ENCODE measurements at regions not wholly inside any gene's neighbourhood (a gene's known extent, or its start where the extent isn't known, plus 50 kb on each side); places are given as distances from the start of the nearest gene placed in this dataset.

DNA sequence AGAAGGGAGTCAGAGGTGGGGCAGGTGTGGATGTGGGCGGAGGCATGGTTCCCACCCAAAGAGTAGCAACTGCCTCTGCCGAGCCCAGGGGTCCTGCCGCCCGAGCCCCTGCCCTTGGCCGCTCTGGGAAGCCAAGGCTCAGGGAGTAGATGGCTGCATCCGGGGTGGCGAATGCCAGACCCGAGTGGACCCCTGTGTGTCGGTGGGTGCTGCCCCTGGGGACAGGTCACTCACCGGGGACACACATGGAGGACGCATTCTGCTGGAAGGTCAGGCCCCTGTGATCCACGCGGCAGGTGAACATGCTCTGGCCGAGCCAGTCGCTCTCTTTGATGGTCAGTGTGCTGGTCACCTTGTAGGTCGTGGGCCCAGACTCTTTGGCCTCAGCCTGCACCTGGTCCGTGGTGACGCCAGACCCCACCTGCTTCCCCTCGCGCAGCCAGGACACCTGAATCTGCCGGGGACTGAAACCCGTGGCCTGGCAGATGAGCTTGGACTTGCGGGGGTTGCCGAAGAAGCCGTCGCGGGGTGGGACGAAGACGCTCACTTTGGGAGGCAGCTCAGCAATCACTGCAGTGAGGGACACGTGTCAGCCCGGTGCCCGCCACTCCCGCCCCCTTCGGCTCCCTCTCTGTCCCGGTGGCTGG lies 329.0 kb downstream of the TMEM121 start:
- Histone ChIP-seq H2AFZ (no peak overlapping the region), H3K36me3 (ENCODE audit: insufficient read depth) (no peaks in the 10 kb centered on the region), H4K20me1 (replicated peaks; ENCODE audit: insufficient read depth) (no peaks in the 10 kb centered on the region), H3K9me2 (ENCODE audit: insufficient read depth) (no peaks in the 10 kb centered on the region), H3K4me3 (no peak overlapping the region), H3K27ac (ENCODE audit: low read depth) (no peak overlapping the region), H3K79me2 (replicated peaks; ENCODE audit: insufficient read depth) (no peaks in the 10 kb centered on the region), H3F3A (replicated peaks; ENCODE audit: low read depth) (no peaks in the 10 kb centered on the region), H3K4me2 (no peak overlapping the region), H3K27me3 (ENCODE audit: insufficient read depth) (no peaks in the 10 kb centered on the region), H3K4me1 (ENCODE audit: insufficient read depth) (no peaks in the 10 kb centered on the region)
- Mint-ChIP-seq H3K4me1 (no peaks in the 10 kb centered on the region), H3K9me3 (peaks cover 95% of the 10 kb centered on the region), H3K27me3 (ENCODE audit: insufficient read depth, low read depth, poor library complexity) (peaks cover 10% of the 10 kb centered on the region), H3K27ac (no peak overlapping the region), H3K4me3 (no peak overlapping the region), H3K36me3 (ENCODE audit: low read depth) (peaks cover 36% of the 10 kb centered on the region)
- ATAC-seq (no peak), DNase-seq (ENCODE audit: low spot score) (no peak)
- no peak for TF ChIP-seq POLR2AphosphoS5 (IDR thresholded peaks at IDR 0.05; ENCODE audit: low read depth)
- no peak for TF ChIP-seq NANOG (IDR thresholded peaks at IDR 0.05; ENCODE audit: borderline replicate concordance)
- TF ChIP-seq, protein P1, sequence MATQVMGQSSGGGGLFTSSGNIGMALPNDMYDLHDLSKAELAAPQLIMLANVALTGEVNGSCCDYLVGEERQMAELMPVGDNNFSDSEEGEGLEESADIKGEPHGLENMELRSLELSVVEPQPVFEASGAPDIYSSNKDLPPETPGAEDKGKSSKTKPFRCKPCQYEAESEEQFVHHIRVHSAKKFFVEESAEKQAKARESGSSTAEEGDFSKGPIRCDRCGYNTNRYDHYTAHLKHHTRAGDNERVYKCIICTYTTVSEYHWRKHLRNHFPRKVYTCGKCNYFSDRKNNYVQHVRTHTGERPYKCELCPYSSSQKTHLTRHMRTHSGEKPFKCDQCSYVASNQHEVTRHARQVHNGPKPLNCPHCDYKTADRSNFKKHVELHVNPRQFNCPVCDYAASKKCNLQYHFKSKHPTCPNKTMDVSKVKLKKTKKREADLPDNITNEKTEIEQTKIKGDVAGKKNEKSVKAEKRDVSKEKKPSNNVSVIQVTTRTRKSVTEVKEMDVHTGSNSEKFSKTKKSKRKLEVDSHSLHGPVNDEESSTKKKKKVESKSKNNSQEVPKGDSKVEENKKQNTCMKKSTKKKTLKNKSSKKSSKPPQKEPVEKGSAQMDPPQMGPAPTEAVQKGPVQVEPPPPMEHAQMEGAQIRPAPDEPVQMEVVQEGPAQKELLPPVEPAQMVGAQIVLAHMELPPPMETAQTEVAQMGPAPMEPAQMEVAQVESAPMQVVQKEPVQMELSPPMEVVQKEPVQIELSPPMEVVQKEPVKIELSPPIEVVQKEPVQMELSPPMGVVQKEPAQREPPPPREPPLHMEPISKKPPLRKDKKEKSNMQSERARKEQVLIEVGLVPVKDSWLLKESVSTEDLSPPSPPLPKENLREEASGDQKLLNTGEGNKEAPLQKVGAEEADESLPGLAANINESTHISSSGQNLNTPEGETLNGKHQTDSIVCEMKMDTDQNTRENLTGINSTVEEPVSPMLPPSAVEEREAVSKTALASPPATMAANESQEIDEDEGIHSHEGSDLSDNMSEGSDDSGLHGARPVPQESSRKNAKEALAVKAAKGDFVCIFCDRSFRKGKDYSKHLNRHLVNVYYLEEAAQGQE (IDR thresholded peaks at IDR 0.05; ENCODE audit: unreplicated experiment): no peak
- no peak for TF ChIP-seq JUNB (IDR thresholded peaks at IDR 0.05; ENCODE audit: unreplicated experiment)
- TF ChIP-seq EZH2 (IDR thresholded peaks at IDR 0.05; ENCODE audit: low read depth, unreplicated experiment): no peak
- TF ChIP-seq ZNF114 (CRISPR knock-in tag; IDR thresholded peaks at IDR 0.05): no peak
- no peak for TF ChIP-seq ZNF331 (CRISPR knock-in tag; IDR thresholded peaks at IDR 0.05; ENCODE audit: low read depth)
- no peak for TF ChIP-seq EZH2phosphoT487 (IDR thresholded peaks at IDR 0.05; ENCODE audit: unreplicated experiment)
- no peak for TF ChIP-seq STAT1 (IDR thresholded peaks at IDR 0.05; ENCODE audit: unreplicated experiment)
- TF ChIP-seq, protein P2, sequence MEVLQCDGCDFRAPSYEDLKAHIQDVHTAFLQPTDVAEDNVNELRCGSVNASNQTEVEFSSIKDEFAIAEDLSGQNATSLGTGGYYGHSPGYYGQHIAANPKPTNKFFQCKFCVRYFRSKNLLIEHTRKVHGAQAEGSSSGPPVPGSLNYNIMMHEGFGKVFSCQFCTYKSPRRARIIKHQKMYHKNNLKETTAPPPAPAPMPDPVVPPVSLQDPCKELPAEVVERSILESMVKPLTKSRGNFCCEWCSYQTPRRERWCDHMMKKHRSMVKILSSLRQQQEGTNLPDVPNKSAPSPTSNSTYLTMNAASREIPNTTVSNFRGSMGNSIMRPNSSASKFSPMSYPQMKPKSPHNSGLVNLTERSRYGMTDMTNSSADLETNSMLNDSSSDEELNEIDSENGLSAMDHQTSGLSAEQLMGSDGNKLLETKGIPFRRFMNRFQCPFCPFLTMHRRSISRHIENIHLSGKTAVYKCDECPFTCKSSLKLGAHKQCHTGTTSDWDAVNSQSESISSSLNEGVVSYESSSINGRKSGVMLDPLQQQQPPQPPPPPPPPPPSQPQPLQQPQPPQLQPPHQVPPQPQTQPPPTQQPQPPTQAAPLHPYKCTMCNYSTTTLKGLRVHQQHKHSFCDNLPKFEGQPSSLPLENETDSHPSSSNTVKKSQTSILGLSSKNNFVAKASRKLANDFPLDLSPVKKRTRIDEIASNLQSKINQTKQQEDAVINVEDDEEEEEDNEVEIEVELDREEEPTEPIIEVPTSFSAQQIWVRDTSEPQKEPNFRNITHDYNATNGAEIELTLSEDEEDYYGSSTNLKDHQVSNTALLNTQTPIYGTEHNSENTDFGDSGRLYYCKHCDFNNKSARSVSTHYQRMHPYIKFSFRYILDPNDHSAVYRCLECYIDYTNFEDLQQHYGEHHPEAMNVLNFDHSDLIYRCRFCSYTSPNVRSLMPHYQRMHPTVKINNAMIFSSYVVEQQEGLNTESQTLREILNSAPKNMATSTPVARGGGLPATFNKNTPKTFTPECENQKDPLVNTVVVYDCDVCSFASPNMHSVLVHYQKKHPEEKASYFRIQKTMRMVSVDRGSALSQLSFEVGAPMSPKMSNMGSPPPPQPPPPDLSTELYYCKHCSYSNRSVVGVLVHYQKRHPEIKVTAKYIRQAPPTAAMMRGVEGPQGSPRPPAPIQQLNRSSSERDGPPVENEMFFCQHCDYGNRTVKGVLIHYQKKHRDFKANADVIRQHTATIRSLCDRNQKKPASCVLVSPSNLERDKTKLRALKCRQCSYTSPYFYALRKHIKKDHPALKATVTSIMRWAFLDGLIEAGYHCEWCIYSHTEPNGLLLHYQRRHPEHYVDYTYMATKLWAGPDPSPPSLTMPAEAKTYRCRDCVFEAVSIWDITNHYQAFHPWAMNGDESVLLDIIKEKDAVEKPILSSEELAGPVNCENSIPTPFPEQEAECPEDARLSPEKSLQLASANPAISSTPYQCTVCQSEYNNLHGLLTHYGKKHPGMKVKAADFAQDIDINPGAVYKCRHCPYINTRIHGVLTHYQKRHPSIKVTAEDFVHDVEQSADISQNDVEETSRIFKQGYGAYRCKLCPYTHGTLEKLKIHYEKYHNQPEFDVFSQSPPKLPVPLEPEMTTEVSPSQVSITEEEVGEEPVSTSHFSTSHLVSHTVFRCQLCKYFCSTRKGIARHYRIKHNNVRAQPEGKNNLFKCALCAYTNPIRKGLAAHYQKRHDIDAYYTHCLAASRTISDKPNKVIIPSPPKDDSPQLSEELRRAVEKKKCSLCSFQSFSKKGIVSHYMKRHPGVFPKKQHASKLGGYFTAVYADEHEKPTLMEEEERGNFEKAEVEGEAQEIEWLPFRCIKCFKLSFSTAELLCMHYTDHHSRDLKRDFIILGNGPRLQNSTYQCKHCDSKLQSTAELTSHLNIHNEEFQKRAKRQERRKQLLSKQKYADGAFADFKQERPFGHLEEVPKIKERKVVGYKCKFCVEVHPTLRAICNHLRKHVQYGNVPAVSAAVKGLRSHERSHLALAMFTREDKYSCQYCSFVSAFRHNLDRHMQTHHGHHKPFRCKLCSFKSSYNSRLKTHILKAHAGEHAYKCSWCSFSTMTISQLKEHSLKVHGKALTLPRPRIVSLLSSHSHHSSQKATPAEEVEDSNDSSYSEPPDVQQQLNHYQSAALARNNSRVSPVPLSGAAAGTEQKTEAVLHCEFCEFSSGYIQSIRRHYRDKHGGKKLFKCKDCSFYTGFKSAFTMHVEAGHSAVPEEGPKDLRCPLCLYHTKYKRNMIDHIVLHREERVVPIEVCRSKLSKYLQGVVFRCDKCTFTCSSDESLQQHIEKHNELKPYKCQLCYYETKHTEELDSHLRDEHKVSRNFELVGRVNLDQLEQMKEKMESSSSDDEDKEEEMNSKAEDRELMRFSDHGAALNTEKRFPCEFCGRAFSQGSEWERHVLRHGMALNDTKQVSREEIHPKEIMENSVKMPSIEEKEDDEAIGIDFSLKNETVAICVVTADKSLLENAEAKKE (CRISPR knock-in tag; IDR thresholded peaks at IDR 0.05): no peak
- TF ChIP-seq, protein P3, sequence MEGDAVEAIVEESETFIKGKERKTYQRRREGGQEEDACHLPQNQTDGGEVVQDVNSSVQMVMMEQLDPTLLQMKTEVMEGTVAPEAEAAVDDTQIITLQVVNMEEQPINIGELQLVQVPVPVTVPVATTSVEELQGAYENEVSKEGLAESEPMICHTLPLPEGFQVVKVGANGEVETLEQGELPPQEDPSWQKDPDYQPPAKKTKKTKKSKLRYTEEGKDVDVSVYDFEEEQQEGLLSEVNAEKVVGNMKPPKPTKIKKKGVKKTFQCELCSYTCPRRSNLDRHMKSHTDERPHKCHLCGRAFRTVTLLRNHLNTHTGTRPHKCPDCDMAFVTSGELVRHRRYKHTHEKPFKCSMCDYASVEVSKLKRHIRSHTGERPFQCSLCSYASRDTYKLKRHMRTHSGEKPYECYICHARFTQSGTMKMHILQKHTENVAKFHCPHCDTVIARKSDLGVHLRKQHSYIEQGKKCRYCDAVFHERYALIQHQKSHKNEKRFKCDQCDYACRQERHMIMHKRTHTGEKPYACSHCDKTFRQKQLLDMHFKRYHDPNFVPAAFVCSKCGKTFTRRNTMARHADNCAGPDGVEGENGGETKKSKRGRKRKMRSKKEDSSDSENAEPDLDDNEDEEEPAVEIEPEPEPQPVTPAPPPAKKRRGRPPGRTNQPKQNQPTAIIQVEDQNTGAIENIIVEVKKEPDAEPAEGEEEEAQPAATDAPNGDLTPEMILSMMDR (conservative IDR thresholded peaks at IDR 0.05; ENCODE audit: low read depth in 2 of 2): no peak
- TF ChIP-seq, protein P4, sequence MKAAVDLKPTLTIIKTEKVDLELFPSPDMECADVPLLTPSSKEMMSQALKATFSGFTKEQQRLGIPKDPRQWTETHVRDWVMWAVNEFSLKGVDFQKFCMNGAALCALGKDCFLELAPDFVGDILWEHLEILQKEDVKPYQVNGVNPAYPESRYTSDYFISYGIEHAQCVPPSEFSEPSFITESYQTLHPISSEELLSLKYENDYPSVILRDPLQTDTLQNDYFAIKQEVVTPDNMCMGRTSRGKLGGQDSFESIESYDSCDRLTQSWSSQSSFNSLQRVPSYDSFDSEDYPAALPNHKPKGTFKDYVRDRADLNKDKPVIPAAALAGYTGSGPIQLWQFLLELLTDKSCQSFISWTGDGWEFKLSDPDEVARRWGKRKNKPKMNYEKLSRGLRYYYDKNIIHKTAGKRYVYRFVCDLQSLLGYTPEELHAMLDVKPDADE (IDR thresholded peaks at IDR 0.05): no peak
- no peak for TF ChIP-seq CREB1 (CRISPR knock-in tag; IDR thresholded peaks at IDR 0.05; ENCODE audit: low read depth)
